GM23248 (cell line): ENCODE measurements at regions not wholly inside any gene's neighbourhood (a gene's known extent, or its start where the extent isn't known, plus 50 kb on each side); places are given as distances from the start of the nearest gene placed in this dataset.
A peak's percentile ranks its signal among the peaks of the same experiment; 100 is the strongest.

Experiments used
- DNase-seq: peaks from one replicate; pipeline ENCODE4 v3.0.0-alpha.2; 2015
- H2AFZ ChIP-seq: fragments of 200-600 bp; sonication (generic); 2 replicates; pipeline ENCODE4 v1.6.1; 2016; ENCODE audit warnings: antibody characterized with exemption
- H3F3A ChIP-seq: fragments of 200-600 bp; sonication (generic); 2 replicates; pipeline ENCODE4 v1.6.1; 2016; ENCODE audit warnings: mild to moderate bottlenecking, antibody characterized with exemption, mixed run types; ENCODE audit not compliant: insufficient read depth
- H3K27ac ChIP-seq: fragments of 200-600 bp; sonication (generic); 2 replicates; pipeline ENCODE4 v1.5.1; 2016; ENCODE audit warnings: mild to moderate bottlenecking
- H3K27me3 ChIP-seq: fragments of 200-600 bp; sonication (generic); replicated peaks from 2 replicates; pipeline ENCODE4 v1.6.1; 2016; ENCODE audit warnings: mild to moderate bottlenecking; ENCODE audit not compliant: insufficient read depth
- H3K36me3 ChIP-seq: fragments of 200-600 bp; sonication (generic); 2 replicates; pipeline ENCODE4 v1.6.1; 2016; ENCODE audit warnings: low read depth, mild to moderate bottlenecking
- H3K4me1 ChIP-seq: fragments of 200-600 bp; sonication (generic); 2 replicates; pipeline ENCODE4 v1.6.1; 2016; ENCODE audit warnings: mild to moderate bottlenecking; ENCODE audit not compliant: insufficient read depth
- H3K4me2 ChIP-seq: fragments of 200-600 bp; sonication (generic); one replicate; pipeline ENCODE4 v1.6.1; 2016; ENCODE audit warnings: mild to moderate bottlenecking; ENCODE audit not compliant: unreplicated experiment
- H3K4me3 ChIP-seq: fragments of 200-600 bp; sonication (generic); 2 replicates; pipeline ENCODE4 v1.5.1; 2016; ENCODE audit warnings: mild to moderate bottlenecking
- H3K79me2 ChIP-seq: fragments of 200-600 bp; sonication (generic); 2 replicates; pipeline ENCODE4 v1.6.1; 2016; ENCODE audit warnings: mild to moderate bottlenecking; ENCODE audit not compliant: insufficient read depth
- H3K9ac ChIP-seq: fragments of 200-600 bp; sonication (generic); 2 replicates; pipeline ENCODE4 v1.6.1; 2016; ENCODE audit warnings: mild to moderate bottlenecking
- H3K9me2 ChIP-seq: fragments of 200-600 bp; sonication (generic); 2 replicates; pipeline ENCODE4 v1.6.1; 2016; ENCODE audit warnings: mixed run types, mild to moderate bottlenecking, moderate library complexity; ENCODE audit not compliant: insufficient read depth
- H3K9me3 ChIP-seq: fragments of 200-600 bp; sonication (generic); one replicate; pipeline ENCODE4 v1.6.1; 2017; ENCODE audit warnings: low read depth
- H4K20me1 ChIP-seq: fragments of 200-600 bp; sonication (generic); 2 replicates; pipeline ENCODE4 v1.6.0; 2016; ENCODE audit not compliant: insufficient read depth
- EZH2 ChIP-seq: fragments of 200-600 bp; sonication (generic); IDR thresholded peaks from 2 replicates; pipeline ENCODE4 v1.6.1; 2018; ENCODE audit warnings: antibody characterized with exemption, mild to moderate bottlenecking; ENCODE audit not compliant: insufficient read depth, poor library complexity, severe bottlenecking
- EZH2phosphoT487 ChIP-seq: fragments of 200-600 bp; sonication (generic); IDR thresholded peaks from 2 replicates; pipeline ENCODE4 v1.6.1; 2018; ENCODE audit warnings: antibody characterized with exemption, moderate library complexity, mild to moderate bottlenecking, low read depth; ENCODE audit not compliant: insufficient read depth
- WGBS, 2 experiments: methylation state at CpG; one replicate each; pipeline ENCODE4 v1.1.6; 2015 to 2017; ENCODE audit warnings: low lambda C conversion rate in 2 of 2, low coverage in 1 of 2; ENCODE audit errors: missing lambda C conversion rate in 2 of 2; 5-methylcytosine and 5-hydroxymethylcytosine counted together
- in situ Hi-C: fragments of 300-500 bp; cut with MboI; formaldehyde crosslinking; loops from 2 replicates; pipeline ENCODE4 v1.15.0; 2020

DNA sequence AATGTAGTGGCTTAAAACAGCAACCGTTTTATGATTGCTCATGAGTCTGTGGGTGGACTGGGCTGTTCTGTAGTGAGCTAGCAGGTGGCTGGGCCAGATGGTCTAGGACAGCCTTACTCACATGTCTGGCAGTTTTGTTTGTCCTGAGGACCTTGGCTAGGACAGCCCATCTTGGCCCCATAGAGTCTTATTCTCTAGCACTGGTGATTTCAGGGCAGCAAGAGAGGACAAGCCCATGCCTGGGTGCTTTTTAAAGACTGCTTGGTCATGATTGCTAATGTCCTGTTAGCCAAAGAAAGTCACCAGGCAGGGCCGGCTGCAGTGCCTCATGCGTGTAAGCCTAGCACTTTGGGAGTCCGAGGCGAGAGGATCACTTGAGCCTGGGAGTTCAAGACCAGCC lies 139.8 kb downstream of the KATNIP start:
- H3K79me2 ChIP-seq, result no peaks in the 10 kb centered on the region
- H2AFZ ChIP-seq, result no peak overlapping the region
- no peaks in the 10 kb centered on the region for H3F3A ChIP-seq
- H3K9me3 ChIP-seq, result no peaks in the 10 kb centered on the region
- DNase-seq, result peak; percentile 21
- no peak overlapping the region for H3K4me3 ChIP-seq
- no peaks in the 10 kb centered on the region for H3K9me2 ChIP-seq
- TF ChIP-seq EZH2phosphoT487, result no peak
- no peak for TF ChIP-seq EZH2
- no peaks in the 10 kb centered on the region for H3K4me1 ChIP-seq
- no peak overlapping the region for H3K9ac ChIP-seq
- H4K20me1 ChIP-seq, result no peaks in the 10 kb centered on the region
- H3K36me3 ChIP-seq, result no peaks in the 10 kb centered on the region
- H3K4me2 ChIP-seq, result no peak overlapping the region
- H3K27me3 ChIP-seq, result no peaks in the 10 kb centered on the region
- WGBS, 2 experiments, result 79 to 80% methylated on average over 5 of the region's 5 CpGs
- no peak overlapping the region for H3K27ac ChIP-seq
- in situ Hi-C loops, result no loop called here

DNA sequence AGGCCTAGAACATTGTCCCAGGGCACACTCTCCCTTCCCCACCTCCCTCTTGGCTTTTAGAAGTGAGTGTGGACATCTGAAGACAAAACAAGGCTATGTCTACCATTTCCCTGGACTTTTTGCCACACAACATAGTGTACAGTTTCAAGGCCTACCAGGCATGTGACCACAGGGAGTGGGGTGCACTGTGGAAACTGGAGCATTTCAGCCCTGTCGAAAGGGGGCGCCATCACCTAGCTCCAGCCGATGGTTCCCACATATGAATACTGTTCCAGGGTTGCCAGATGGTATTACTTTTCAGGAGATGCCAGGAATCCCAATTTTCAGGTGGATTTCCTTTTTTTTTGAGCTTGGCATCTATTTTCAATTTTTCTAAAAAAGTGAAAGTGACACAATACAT lies 140.7 kb downstream of the KATNIP start:
- Histone ChIP-seq H3K27ac (no peak overlapping the region), H3K79me2 (no peaks in the 10 kb centered on the region), H3K27me3 (no peaks in the 10 kb centered on the region), H3K4me3 (no peak overlapping the region), H3K9me3 (no peaks in the 10 kb centered on the region), H2AFZ (no peak overlapping the region), H4K20me1 (no peaks in the 10 kb centered on the region), H3K4me2 (no peak overlapping the region), H3K4me1 (no peaks in the 10 kb centered on the region), H3K9ac (no peak overlapping the region), H3F3A (no peaks in the 10 kb centered on the region), H3K9me2 (no peaks in the 10 kb centered on the region), H3K36me3 (no peaks in the 10 kb centered on the region)
- in situ Hi-C loops, result no loop called here
- DNase-seq, result peak; percentile 42
- WGBS, 2 experiments, result 60 to 63% methylated on average over 3 of the region's 3 CpGs
- TF ChIP-seq EZH2phosphoT487 (no peak), EZH2 (no peak)

DNA sequence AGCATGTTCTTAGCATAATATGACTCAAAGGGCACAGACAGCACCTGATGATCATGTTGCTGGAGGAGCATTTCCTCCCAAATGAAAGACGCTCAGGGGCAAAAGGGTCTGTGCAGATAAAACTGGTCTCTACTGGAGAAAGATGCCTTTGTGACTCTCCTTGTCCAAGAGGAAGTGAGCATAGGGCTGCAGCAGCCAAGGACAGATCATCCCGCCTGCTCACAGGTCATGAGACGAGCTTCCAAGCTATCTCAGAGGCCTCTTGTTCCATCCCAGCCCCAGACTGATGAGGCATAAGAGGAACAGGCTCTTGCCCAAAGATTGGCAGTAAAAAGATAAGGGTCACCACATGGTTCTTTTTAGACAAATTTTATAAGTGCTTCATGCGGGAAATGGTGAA lies 141.8 kb downstream of the KATNIP start:
- in situ Hi-C loops, result no loop called here
- H3K27ac ChIP-seq, result no peak overlapping the region
- no peaks in the 10 kb centered on the region for H3K36me3 ChIP-seq
- H3K9ac ChIP-seq, result no peak overlapping the region
- TF ChIP-seq EZH2phosphoT487 (no peak), EZH2 (no peak)
- DNase-seq, result no peak
- no peaks in the 10 kb centered on the region for H3K27me3 ChIP-seq
- no peak overlapping the region for H2AFZ ChIP-seq
- 98% methylated on average over 4 of the region's 4 CpGs for WGBS, 2 experiments
- H3K9me3 ChIP-seq, result no peaks in the 10 kb centered on the region
- H3F3A ChIP-seq, result no peaks in the 10 kb centered on the region
- H3K4me2 ChIP-seq, result no peak overlapping the region
- no peaks in the 10 kb centered on the region for H3K4me1 ChIP-seq
- H4K20me1 ChIP-seq, result no peaks in the 10 kb centered on the region
- H3K9me2 ChIP-seq, result no peaks in the 10 kb centered on the region
- no peak overlapping the region for H3K4me3 ChIP-seq
- no peaks in the 10 kb centered on the region for H3K79me2 ChIP-seq

DNA sequence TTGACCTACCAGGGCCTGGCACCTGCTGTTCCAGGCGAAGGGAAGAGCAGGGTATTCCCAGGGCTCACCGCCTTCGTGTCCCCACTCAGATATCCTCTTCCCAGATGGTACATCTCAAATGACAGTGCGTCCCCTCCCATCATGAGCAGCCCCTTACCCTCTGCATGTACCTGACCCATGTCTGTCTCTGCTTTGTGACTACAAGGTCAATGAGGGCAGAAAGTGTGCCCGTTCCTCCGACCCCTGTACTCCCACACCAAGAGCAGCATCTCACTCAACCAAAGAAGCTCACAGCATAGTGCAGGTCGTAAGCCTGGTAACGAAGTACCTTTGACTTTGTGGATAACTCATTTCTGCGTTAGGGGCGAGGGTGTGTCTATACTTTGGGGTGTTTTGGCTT lies 142.6 kb downstream of the KATNIP start:
- H3K36me3 ChIP-seq, result no peaks in the 10 kb centered on the region
- H3K79me2 ChIP-seq, result no peaks in the 10 kb centered on the region
- H3K9ac ChIP-seq, result no peak overlapping the region
- H3K9me2 ChIP-seq, result no peaks in the 10 kb centered on the region
- no peaks in the 10 kb centered on the region for H3K27me3 ChIP-seq
- H2AFZ ChIP-seq, result no peak overlapping the region
- no peaks in the 10 kb centered on the region for H3F3A ChIP-seq
- TF ChIP-seq EZH2 (no peak), EZH2phosphoT487 (no peak)
- H3K9me3 ChIP-seq, result no peaks in the 10 kb centered on the region
- H3K4me1 ChIP-seq, result no peaks in the 10 kb centered on the region
- 94 to 95% methylated on average over 10 of the region's 10 CpGs for WGBS, 2 experiments
- no peaks in the 10 kb centered on the region for H4K20me1 ChIP-seq
- in situ Hi-C loops, result no loop called here
- H3K4me3 ChIP-seq, result no peak overlapping the region
- H3K27ac ChIP-seq, result no peak overlapping the region
- H3K4me2 ChIP-seq, result no peak overlapping the region
- no peak for DNase-seq

DNA sequence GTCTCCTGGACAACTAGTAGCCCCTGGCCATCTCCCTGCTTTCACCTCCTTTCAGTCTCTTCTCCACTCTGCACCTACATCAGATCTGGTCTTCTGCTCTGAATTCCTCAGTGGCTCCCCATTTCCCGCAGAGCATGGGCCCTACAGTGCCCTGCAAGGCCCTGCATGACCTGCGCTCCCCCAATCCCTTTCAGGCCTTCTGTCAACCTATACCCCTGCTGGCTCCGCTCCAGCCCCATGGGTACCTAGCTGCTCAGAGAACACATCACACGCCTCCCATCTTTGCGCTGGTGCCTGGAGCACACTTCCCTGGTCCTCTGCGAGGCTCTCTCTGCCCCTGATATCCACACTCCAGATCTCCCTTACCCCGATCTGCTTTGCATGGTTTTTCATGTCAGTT lies 145.2 kb downstream of the KATNIP start:
- WGBS, 2 experiments, result 84 to 85% methylated on average over 7 of the region's 7 CpGs

More for the DNA sequence above, 145.2 kb downstream of the KATNIP start:
- H3F3A ChIP-seq, result no peaks in the 10 kb centered on the region
- no peaks in the 10 kb centered on the region for H3K9me2 ChIP-seq
- no peak overlapping the region for H3K4me3 ChIP-seq
- no peaks in the 10 kb centered on the region for H3K79me2 ChIP-seq
- H3K27me3 ChIP-seq, result no peaks in the 10 kb centered on the region
- H4K20me1 ChIP-seq, result no peaks in the 10 kb centered on the region
- no peaks in the 10 kb centered on the region for H3K36me3 ChIP-seq
- no peak overlapping the region for H3K9ac ChIP-seq
- H3K4me2 ChIP-seq, result no peak overlapping the region
- H2AFZ ChIP-seq, result no peak overlapping the region
- H3K9me3 ChIP-seq, result no peaks in the 10 kb centered on the region
- no peaks in the 10 kb centered on the region for H3K4me1 ChIP-seq
- no peak for DNase-seq
- no peak overlapping the region for H3K27ac ChIP-seq
- TF ChIP-seq EZH2phosphoT487 (no peak), EZH2 (no peak)
- in situ Hi-C loops, result no loop called here
